NCI-H2029 treated with DMSO at 0.1 percent for 48 hours (cell line): ENCODE measurements at regions not wholly inside any gene's neighbourhood (a gene's known extent, or its start where the extent isn't known, plus 50 kb on each side); places are given as distances from the start of the nearest gene placed in this dataset.

ENCODE experiments used
- DNase-seq: peaks from one replicate; lab custom pipeline; 2025; lab: John Stamatoyannopoulos, UW

- DNase-seq, result no peak
Measured at GRCh38 chr5:54610197-54610944, 92.8 kb downstream of the SNX18 start.

DNA sequence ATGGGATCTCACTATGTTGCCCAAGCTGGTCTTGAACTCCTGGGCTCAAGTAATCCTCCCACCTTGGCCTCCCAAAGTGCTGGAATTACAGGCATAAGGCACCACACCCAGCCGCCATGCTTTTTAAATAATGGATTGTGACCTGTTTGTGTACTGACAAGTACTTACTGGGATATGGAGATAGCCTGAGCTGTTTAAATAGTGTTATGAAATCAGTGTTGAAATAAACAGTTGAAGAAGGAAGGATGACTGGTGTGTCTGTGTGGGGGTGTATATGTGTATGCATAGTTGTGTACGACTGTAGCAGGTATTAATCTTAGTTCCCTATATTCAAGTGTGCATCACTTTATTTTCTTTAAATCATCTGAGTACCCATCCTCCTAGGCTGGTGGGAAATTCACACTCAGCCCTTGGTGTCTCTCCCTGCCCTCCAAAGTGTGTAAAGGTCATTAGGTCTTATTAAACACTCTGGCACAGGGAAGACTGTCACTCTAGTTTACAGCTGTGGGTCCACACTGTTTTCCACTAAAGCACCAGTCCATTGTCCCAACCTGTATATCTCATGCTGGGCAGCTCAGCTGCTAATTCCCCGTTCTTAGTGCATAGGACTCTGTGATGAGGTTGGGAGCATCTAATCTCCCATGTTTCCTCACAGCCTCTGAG lies 91.0 kb downstream of the SNX18 start:
- no peak for DNase-seq

DNA sequence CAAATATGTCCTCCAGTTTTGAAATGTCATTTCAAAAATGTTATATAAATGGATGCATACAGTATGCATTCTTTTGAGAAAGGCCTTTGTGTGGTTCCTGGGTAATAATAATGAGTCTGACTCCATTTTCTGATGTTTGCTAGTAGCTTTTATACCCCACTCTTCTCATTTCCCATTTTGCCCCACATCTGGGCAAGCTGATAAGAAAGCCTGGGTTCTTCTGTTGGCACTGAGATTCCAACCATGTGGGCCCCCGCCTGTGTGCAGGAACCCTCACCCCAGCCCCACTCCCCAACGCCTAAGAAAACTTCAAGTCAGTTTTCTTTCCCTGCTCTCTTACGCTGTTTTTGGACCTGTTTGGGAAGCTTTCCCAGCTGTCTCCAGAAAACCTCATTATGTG lies 89.4 kb downstream of the SNX18 start:
- DNase-seq, result no peak

- no peak for DNase-seq
Measured at GRCh38 chr5:54603372-54603771, 85.8 kb downstream of the SNX18 start.

DNA sequence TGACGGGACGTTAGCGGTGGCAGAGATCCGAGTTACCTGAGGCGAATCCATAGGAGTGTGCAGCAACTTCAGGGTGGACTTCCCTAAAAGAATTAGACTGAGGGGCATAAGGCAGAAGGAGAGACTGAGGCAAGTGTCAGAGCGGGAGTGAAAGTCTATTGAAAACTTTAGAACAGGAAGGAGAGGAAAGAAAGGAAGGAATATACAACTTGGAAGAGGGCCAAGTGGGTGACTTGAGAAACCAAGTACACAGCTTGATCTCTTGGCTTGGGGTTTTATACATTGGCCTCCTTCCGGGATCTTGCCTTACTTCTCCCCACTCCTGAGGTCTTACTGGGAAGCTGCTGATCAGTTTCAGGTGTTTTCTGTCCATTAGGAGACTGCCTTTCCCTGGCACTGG lies 84.9 kb downstream of the SNX18 start:
- DNase-seq, result no peak

GRCh38 chr5:54601411-54602230 lies 84.1 kb downstream of the SNX18 start:
- no peak for DNase-seq
